Effector memory CD8-positive, alpha-beta T cell (primary cell): ENCODE measurements at regions not wholly inside any gene's neighbourhood (a gene's known extent, or its start where the extent isn't known, plus 50 kb on each side); places are given as distances from the start of the nearest gene placed in this dataset.
"Not testable (repeated sequence)": the region's sequence is repeated elsewhere in the genome, so short reads cannot be mapped to it uniquely, and the experiment has no call there.

Source experiments
- ATAC-seq: fragments of 150-1000 bp; cut with Tn5 transposase; replicated peaks from 2 replicates; pipeline ENCODE4 v1.10.0; 2021; ENCODE audit warnings: mild to moderate bottlenecking, moderate library complexity
- DNase-seq, 3 experiments: peaks; one replicate each; pipeline ENCODE4 v3.0.0; 2021
- H3K27ac Mint-ChIP-seq, 2 donors: one replicate each; pipeline ENCODE4 v1.8.0; 2022; ENCODE audit warnings: mild to moderate bottlenecking in 2 of 2, mixed read lengths in 2 of 2, moderate library complexity in 2 of 2
- H3K27me3 Mint-ChIP-seq, 2 donors: one replicate each; pipeline ENCODE4 v1.8.0; 2022; ENCODE audit warnings: mixed read lengths in 2 of 2
- H3K36me3 Mint-ChIP-seq: one replicate; pipeline ENCODE4 v1.8.0; 2022; ENCODE audit warnings: mild to moderate bottlenecking, moderate library complexity, mixed read lengths; ENCODE audit not compliant: insufficient read depth
- H3K4me1 Mint-ChIP-seq, 2 donors: one replicate each; pipeline ENCODE4 v1.8.0; 2022; ENCODE audit warnings: low read depth in 2 of 2, mixed read lengths in 2 of 2
- H3K4me3 Mint-ChIP-seq, 2 donors: one replicate each; pipeline ENCODE4 v1.8.0; 2022; ENCODE audit warnings: mild to moderate bottlenecking in 2 of 2, mixed read lengths in 2 of 2, moderate library complexity in 2 of 2
- H3K9me3 Mint-ChIP-seq, 2 donors: one replicate each; pipeline ENCODE4 v1.8.0; 2022; ENCODE audit warnings: mixed read lengths in 2 of 2

DNA sequence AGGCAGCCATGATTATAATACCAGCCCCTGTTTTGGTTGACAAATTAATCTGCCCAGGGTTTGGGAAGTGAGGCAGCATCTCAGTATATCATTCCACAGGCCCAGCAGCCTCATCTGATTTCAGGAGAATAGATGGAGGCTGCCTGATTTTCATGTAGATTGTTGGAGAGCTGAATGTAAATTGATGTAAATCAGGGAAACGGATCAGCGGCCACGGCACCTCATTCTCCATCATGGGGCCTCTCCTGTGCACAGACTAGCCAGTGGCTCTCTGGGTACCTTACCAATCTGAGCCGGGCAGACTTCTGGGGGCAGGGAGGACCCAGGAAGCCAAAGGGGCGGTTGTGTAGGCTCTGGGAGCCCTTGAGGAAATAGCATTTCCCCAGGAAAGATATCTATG, 63.7 kb upstream of the GSC start:
- Mint-ChIP-seq H3K36me3 (no peaks in the 10 kb centered on the region), H3K4me3 (no peak overlapping the region), H3K4me1 (no peaks in the 10 kb centered on the region), H3K27me3 (peaks cover 0 to 9% of the 10 kb centered on the region in 2 donors), H3K27ac (no peak overlapping the region), H3K9me3 (no peaks in the 10 kb centered on the region)
- DNase-seq (no peak), ATAC-seq (no peak)

DNA sequence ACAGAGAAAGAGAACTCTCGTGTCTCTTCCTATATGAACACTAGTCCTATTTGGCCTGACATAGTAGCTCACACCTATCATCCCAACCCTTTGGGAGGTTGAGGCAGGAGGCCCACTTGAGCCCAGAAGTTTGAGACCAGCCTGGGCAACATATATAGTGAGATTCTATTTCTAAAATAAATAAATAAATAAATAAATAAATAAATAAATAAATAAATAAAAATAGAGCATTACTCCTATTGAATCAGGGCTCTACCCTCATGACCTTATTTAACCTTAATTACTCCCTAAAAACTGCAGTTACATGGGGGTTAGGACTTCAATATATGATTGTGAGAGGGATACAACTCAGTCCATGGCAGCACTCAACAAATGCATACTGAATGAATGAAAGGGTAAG, 61.2 kb upstream of the GSC start:
- Mint-ChIP-seq H3K27me3 (peaks cover 0 to 9% of the 10 kb centered on the region in 2 donors), H3K4me3 (no peak overlapping the region), H3K27ac (no peak overlapping the region), H3K4me1 (no peaks in the 10 kb centered on the region), H3K36me3 (no peaks in the 10 kb centered on the region), H3K9me3 (no peaks in the 10 kb centered on the region)
- ATAC-seq (no peak), DNase-seq (no peak)

DNA sequence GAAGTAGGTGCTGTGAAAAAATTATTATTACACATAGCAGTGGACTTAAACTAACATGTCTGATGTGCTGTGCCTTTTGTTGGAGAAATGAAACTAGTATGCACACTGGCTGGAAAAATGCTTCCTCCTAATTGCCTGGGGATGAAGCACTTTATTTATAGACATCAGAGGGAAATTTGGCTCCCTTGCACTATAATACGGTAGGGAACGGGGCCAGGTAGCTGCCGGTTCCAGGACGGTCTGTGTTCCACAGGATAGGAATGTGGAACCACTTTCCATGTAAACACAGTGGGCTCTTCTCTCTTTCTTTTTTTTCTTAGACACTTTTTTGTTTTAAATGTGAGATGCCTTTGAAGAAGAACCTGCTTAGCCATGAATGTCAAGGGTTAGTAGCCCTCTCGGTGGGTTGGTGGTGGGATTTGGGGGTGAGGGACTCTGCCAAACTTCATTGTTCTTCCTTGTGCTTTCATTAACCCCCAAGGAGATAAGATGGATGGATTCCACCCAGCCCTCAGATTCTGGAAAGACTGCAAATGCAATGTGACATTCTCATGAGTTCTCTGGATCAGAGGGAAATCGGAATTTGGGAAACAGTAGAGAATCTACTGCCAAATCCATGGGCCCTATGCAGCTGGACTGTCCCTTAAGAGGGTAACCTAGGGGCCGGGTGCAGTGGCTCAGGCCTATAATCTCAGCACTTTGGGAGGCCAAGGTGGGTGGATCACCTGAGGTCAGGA, 58.0 kb upstream of the GSC start:
- Mint-ChIP-seq H3K9me3 (no peaks in the 10 kb centered on the region), H3K4me3 (no peak overlapping the region), H3K4me1 (no peaks in the 10 kb centered on the region), H3K27ac (no peak overlapping the region), H3K36me3 (no peaks in the 10 kb centered on the region), H3K27me3 (peaks cover 8 to 35% of the 10 kb centered on the region in 2 donors)
- ATAC-seq (no peak), DNase-seq (no peak)

DNA sequence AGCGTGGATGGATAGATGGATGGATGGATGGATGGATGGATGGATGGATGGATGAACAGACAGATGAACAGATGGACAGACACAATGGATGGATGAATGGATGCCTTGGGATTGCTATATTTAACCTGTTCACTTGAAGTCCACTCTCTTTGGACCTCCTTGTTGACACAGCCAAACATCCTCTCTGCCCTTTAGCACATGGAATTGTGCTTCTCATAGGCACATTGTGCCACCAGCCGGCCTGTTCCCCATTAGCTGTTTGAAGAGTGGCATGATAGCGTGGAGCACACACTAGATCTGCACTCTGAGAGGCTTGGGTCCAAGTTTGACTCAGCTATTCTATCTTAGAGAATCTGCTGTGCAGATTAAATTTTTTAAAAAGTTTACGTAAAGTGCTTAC, 56.9 kb upstream of the GSC start:
- Mint-ChIP-seq H3K9me3 (no peaks in the 10 kb centered on the region), H3K4me1 (no peaks in the 10 kb centered on the region), H3K27ac (no peak overlapping the region), H3K36me3 (no peaks in the 10 kb centered on the region), H3K4me3 (no peak overlapping the region), H3K27me3 (peaks cover 8 to 32% of the 10 kb centered on the region in 2 donors)
- DNase-seq, result no peak
- ATAC-seq, result no peak

DNA sequence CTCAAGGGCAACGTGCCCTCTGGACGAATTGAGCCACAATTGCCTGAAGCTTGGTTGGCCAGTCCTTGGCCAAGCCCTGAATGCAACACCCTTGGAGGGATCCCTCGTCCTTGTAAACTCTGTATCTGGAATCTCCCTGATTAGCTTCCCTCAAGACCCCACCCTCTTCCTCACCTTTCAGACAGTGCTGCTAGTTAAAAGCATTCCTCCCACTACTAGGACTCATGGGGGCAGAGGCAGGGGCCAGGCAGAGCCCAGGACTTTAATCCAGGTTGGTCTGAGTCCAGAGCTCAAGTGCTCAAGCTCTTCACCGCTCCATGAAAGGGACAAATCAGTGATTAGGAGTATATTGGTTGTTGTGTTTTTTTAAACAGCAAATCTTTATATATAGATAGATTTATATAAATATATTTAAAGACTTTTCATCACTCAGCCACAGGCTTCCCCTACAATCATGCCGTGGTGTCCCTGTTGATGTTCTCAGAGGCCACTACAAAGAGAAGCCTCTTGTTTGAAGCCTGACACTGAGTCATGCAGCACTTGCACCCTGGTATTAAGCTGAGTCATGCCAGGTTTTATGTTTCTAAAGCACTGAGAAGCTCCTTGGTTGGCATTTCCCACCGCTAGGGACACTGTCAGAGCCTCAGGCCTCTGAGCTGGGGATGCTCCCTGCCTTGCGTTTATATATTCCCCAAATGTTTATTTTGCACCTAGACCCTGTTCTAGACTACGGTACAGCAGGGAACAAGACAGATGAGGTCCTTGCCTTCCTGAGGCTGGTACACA, 53.8 kb upstream of the GSC start:
- Mint-ChIP-seq H3K36me3 (no peaks in the 10 kb centered on the region), H3K27ac (no peak overlapping the region), H3K4me3 (no peak overlapping the region), H3K9me3 (no peaks in the 10 kb centered on the region), H3K27me3 (peaks cover 8 to 30% of the 10 kb centered on the region in 2 donors), H3K4me1 (no peaks in the 10 kb centered on the region)
- ATAC-seq (no peak), DNase-seq (no peak)

DNA sequence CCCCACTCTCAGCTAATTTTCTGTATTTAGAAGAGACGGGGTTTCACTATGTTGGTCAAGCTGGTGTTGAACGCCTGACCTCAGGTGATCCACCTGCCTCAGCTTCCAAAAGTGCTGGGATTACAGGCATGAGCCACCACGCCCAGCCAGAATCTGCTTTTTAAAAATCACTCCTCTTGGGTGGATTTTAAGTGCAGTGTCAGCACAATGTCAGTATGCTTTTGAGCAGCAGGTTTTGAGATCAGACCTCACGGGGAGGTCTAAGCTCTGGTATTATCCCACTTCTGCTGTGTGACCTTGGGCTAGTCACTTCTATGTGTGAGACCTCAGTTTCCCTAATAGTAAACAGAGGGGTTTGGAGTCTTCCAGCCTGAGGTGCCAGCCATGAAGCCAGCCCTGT, 51.8 kb upstream of the GSC start:
- Mint-ChIP-seq H3K36me3 (no peaks in the 10 kb centered on the region), H3K4me3 (no peak overlapping the region), H3K27ac (no peak overlapping the region), H3K4me1 (no peaks in the 10 kb centered on the region), H3K9me3 (no peaks in the 10 kb centered on the region), H3K27me3 (peaks cover 8 to 30% of the 10 kb centered on the region in 2 donors)
- ATAC-seq (no peak), DNase-seq (no peak)

DNA sequence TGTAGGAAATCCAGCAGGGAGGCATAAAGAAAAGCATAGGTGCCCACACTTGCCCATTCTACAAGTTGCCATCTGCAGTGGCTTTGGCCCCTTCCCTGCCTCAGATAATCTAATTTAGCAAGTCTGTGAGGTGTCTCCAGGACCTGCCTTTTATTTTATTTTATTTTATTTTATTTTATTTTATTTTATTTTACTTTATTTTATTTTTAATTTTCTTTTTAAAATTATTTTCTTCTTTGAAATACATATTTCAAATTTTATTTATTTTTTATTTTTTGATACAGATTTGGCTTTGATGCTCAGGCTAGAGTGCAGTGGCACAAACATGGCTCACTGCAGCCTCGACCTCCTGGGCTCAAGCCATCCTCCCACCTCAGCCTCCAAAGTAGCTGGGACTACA, 51.0 kb upstream of the GSC start:
- not testable (repeated sequence) for H3K27ac Mint-ChIP-seq, H3K9me3 Mint-ChIP-seq, ATAC-seq, H3K4me1 Mint-ChIP-seq, H3K36me3 Mint-ChIP-seq, DNase-seq, H3K4me3 Mint-ChIP-seq
- H3K27me3 Mint-ChIP-seq, result peaks cover 14 to 36% of the 10 kb centered on the region in 2 donors
